ENCODE measurements at regions not wholly inside any gene's neighbourhood (a gene's known extent, or its start where the extent isn't known, plus 50 kb on each side); places are given as distances from the start of the nearest gene placed in this dataset.

- CTCF ChIA-PET (ENCODE audit: partially characterized antibody): no interaction called here
- Mint-ChIP-seq H3K4me3 (no peak overlapping the region), H3K27ac (no peak overlapping the region), H3K36me3 (no peaks in the 10 kb centered on the region), H3K4me1 (no peaks in the 10 kb centered on the region), H3K9me3 (peaks cover 4 to 12% (median 7%) of the 10 kb centered on the region in 8 donors), H3K27me3 (no peaks in the 10 kb centered on the region)
- intact Hi-C loops (cut with micrococcal nuclease): no loop called here
- Histone ChIP-seq H3K27ac (ENCODE audit: low read depth, low read length) (no peak overlapping the region), H3K4me3 (ENCODE audit: low read length in 2 of 2) (no peak overlapping the region), H3K4me1 (ENCODE audit: insufficient read depth, low read length) (no peaks in the 10 kb centered on the region), H3K9me3 (ENCODE audit: control insufficient read depth in 1 of 2, low read length in 2 of 2) (no peaks in the 10 kb centered on the region), H3K36me3 (ENCODE audit: insufficient read depth, low read length) (no peaks in the 10 kb centered on the region), H3K27me3 (ENCODE audit: insufficient read depth, low read length) (no peaks in the 10 kb centered on the region)
- DNase-seq: no peak
- POLR2A ChIA-PET (ENCODE audit: partially characterized antibody): no interaction called here
These were observed 494.0 kb downstream of the LIG4 start for GRCh38 chr13:107721125-107721869.

DNA sequence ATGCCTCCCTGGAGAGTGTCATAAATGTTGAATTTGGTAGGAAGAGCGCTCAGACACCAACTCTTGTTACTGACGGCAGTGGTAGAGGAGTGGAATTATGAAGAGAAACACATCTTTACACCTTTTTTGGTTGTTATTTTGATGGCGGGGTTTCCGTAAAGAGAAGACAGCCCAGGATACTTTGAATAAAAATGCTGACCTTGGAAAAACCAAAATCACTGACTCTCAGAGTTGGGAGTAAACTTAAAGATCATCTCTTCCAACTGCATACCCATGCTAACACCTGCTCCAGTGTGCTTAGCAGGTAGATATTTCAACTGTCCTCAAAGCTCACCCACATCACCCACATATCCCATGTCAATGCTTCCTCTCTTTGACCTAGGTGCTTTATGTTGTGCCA lies 498.6 kb downstream of the LIG4 start:
- intact Hi-C loops (cut with micrococcal nuclease): no loop called here
- no peak overlapping the region for H3K27ac ChIP-seq (ENCODE audit: low read depth, low read length)
- H3K27me3 ChIP-seq (ENCODE audit: insufficient read depth, low read length): no peaks in the 10 kb centered on the region
- no peaks in the 10 kb centered on the region for H3K9me3 ChIP-seq (ENCODE audit: control insufficient read depth in 1 of 2, low read length in 2 of 2)
- no peak overlapping the region for H3K4me3 ChIP-seq (ENCODE audit: low read length in 2 of 2)
- no peaks in the 10 kb centered on the region for H3K36me3 Mint-ChIP-seq
- no peaks in the 10 kb centered on the region for H3K4me1 Mint-ChIP-seq
- ChIA-PET CTCF (ENCODE audit: partially characterized antibody) (no interaction called here), POLR2A (ENCODE audit: partially characterized antibody) (no interaction called here)
- H3K9me3 Mint-ChIP-seq: peaks cover 4 to 12% (median 6%) of the 10 kb centered on the region in 8 donors
- H3K36me3 ChIP-seq (ENCODE audit: insufficient read depth, low read length): no peaks in the 10 kb centered on the region
- no peak for DNase-seq
- no peaks in the 10 kb centered on the region for H3K27me3 Mint-ChIP-seq
- no peak overlapping the region for H3K27ac Mint-ChIP-seq
- H3K4me1 ChIP-seq (ENCODE audit: insufficient read depth, low read length): no peaks in the 10 kb centered on the region
- no peak overlapping the region for H3K4me3 Mint-ChIP-seq

GRCh38 chr13:107716241-107716640 lies 499.1 kb downstream of the LIG4 start:
- ChIA-PET CTCF (ENCODE audit: partially characterized antibody) (no interaction called here), POLR2A (ENCODE audit: partially characterized antibody) (no interaction called here)
- Histone ChIP-seq H3K36me3 (ENCODE audit: insufficient read depth, low read length) (no peaks in the 10 kb centered on the region), H3K27me3 (ENCODE audit: insufficient read depth, low read length) (no peaks in the 10 kb centered on the region), H3K4me3 (ENCODE audit: low read length in 2 of 2) (no peak overlapping the region), H3K4me1 (ENCODE audit: insufficient read depth, low read length) (no peaks in the 10 kb centered on the region), H3K27ac (ENCODE audit: low read depth, low read length) (no peak overlapping the region), H3K9me3 (ENCODE audit: control insufficient read depth in 1 of 2, low read length in 2 of 2) (no peaks in the 10 kb centered on the region)
- Mint-ChIP-seq H3K27me3 (no peaks in the 10 kb centered on the region), H3K4me1 (no peaks in the 10 kb centered on the region), H3K9me3 (peaks cover 4 to 9% (median 6%) of the 10 kb centered on the region in 8 donors), H3K4me3 (no peak overlapping the region), H3K36me3 (no peaks in the 10 kb centered on the region), H3K27ac (no peak overlapping the region)
- intact Hi-C loops (cut with micrococcal nuclease): no loop called here
- DNase-seq: no peak

- Mint-ChIP-seq H3K4me1 (no peaks in the 10 kb centered on the region), H3K27ac (no peak overlapping the region), H3K36me3 (no peaks in the 10 kb centered on the region), H3K27me3 (no peaks in the 10 kb centered on the region), H3K9me3 (peaks cover 2 to 10% (median 7%) of the 10 kb centered on the region in 8 donors), H3K4me3 (no peak overlapping the region)
- POLR2A ChIA-PET (ENCODE audit: partially characterized antibody): no interaction called here
- Histone ChIP-seq H3K27me3 (ENCODE audit: insufficient read depth, low read length) (no peaks in the 10 kb centered on the region), H3K9me3 (ENCODE audit: control insufficient read depth in 1 of 2, low read length in 2 of 2) (no peaks in the 10 kb centered on the region), H3K36me3 (ENCODE audit: insufficient read depth, low read length) (no peaks in the 10 kb centered on the region), H3K4me3 (ENCODE audit: low read length in 2 of 2) (no peak overlapping the region), H3K4me1 (ENCODE audit: insufficient read depth, low read length) (no peaks in the 10 kb centered on the region), H3K27ac (ENCODE audit: low read depth, low read length) (no peak overlapping the region)
- DNase-seq: no peak
- CTCF ChIA-PET (ENCODE audit: partially characterized antibody): no interaction called here
- intact Hi-C loops (cut with micrococcal nuclease): no loop called here
These were observed 499.8 kb downstream of the LIG4 start for GRCh38 chr13:107715496-107715895.

GRCh38 chr13:107713314-107713713 lies 502.0 kb downstream of the LIG4 start:
- H3K36me3 Mint-ChIP-seq: no peaks in the 10 kb centered on the region
- H3K4me3 Mint-ChIP-seq: no peak overlapping the region
- no peaks in the 10 kb centered on the region for H3K36me3 ChIP-seq (ENCODE audit: insufficient read depth, low read length)
- peaks cover 0 to 9% (median 2%) of the 10 kb centered on the region in 8 donors for H3K9me3 Mint-ChIP-seq
- no peaks in the 10 kb centered on the region for H3K4me1 ChIP-seq (ENCODE audit: insufficient read depth, low read length)
- intact Hi-C loops (cut with micrococcal nuclease): no loop called here
- H3K27me3 ChIP-seq (ENCODE audit: insufficient read depth, low read length): no peaks in the 10 kb centered on the region
- no peaks in the 10 kb centered on the region for H3K9me3 ChIP-seq (ENCODE audit: control insufficient read depth in 1 of 2, low read length in 2 of 2)
- POLR2A ChIA-PET (ENCODE audit: partially characterized antibody): no interaction called here
- no peak for DNase-seq
- H3K4me3 ChIP-seq (ENCODE audit: low read length in 2 of 2): no peak overlapping the region
- no peaks in the 10 kb centered on the region for H3K27me3 Mint-ChIP-seq
- no peak overlapping the region for H3K27ac ChIP-seq (ENCODE audit: low read depth, low read length)
- no peak overlapping the region for H3K27ac Mint-ChIP-seq
- CTCF ChIA-PET (ENCODE audit: partially characterized antibody): no interaction called here
- H3K4me1 Mint-ChIP-seq: no peaks in the 10 kb centered on the region

DNA sequence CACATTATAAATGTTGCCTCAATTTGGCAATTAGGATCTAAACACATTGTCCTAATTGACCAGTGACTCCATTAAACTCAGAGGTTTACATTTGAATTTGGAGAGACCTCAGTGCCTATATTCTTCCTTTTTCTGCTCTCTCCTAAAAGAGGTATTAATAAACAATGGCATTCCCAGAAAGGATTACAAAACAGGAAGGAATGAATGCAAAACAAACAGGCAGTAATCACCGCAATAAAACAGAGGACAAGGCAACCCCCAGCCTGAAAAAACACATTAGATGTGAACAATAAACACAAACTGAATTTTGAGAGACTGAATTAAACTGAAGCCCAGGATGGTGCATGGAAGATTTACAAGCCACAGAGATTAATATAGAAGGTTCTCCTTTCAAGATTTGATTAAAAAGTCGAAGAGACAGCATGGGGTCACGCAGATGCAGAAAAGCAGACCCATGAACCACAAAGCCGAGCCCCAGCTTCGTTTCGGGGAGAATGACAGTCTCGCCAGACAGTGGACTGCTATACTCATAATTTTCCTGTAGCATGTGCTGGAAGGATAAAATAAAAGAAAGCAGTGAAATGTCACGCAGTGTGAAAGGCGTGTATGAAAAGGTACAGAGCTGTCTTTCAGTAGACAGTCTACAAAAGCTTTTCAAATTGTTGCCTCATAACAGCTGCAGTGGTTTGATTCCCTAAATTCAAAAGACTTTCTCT lies 503.0 kb downstream of the LIG4 start:
- POLR2A ChIA-PET (ENCODE audit: partially characterized antibody): no interaction called here

DNA sequence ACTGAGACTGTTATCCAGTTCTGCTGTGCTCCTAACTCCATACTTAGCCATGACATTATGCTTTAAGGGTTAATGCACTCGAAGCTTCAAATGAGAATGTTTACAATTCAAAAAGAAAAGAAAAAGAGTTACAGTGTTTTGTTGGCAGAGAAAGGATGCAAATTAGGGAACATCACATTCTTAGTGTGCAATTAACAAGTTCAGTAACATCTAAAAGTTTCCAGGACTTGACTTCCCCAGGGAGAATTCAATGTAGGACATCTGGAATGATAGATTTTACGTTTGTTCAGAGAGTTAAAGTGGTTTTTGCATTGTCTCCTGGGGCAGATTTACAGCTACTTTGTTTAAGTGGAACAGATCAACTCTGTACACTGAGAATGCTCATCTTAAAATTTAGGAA lies 525.2 kb downstream of the LIG4 start:
- CTCF ChIA-PET (ENCODE audit: partially characterized antibody): no interaction called here
- Mint-ChIP-seq H3K9me3 (peaks cover 0 to 10% (median 3%) of the 10 kb centered on the region in 8 donors), H3K27ac (no peak overlapping the region), H3K4me1 (no peaks in the 10 kb centered on the region), H3K4me3 (no peak overlapping the region), H3K27me3 (no peaks in the 10 kb centered on the region), H3K36me3 (no peaks in the 10 kb centered on the region)
- DNase-seq: no peak
- Histone ChIP-seq H3K27ac (ENCODE audit: low read depth, low read length) (no peak overlapping the region), H3K27me3 (ENCODE audit: insufficient read depth, low read length) (no peaks in the 10 kb centered on the region), H3K4me3 (ENCODE audit: low read length in 2 of 2) (no peak overlapping the region), H3K36me3 (ENCODE audit: insufficient read depth, low read length) (no peaks in the 10 kb centered on the region), H3K9me3 (ENCODE audit: control insufficient read depth in 1 of 2, low read length in 2 of 2) (no peaks in the 10 kb centered on the region), H3K4me1 (ENCODE audit: insufficient read depth, low read length) (no peaks in the 10 kb centered on the region)
- POLR2A ChIA-PET (ENCODE audit: partially characterized antibody): no interaction called here
- intact Hi-C loops (cut with micrococcal nuclease): no loop called here

More for the DNA sequence above, 503.0 kb downstream of the LIG4 start:
- no peaks in the 10 kb centered on the region for H3K9me3 ChIP-seq (ENCODE audit: control insufficient read depth in 1 of 2, low read length in 2 of 2)
- CTCF ChIA-PET (ENCODE audit: partially characterized antibody): no interaction called here
- no peaks in the 10 kb centered on the region for H3K36me3 ChIP-seq (ENCODE audit: insufficient read depth, low read length)
- H3K4me3 Mint-ChIP-seq: no peak overlapping the region
- H3K27me3 ChIP-seq (ENCODE audit: insufficient read depth, low read length): no peaks in the 10 kb centered on the region
- no peak overlapping the region for H3K27ac ChIP-seq (ENCODE audit: low read depth, low read length)
- H3K9me3 Mint-ChIP-seq: peaks cover 0 to 9% (median 4%) of the 10 kb centered on the region in 8 donors
- H3K36me3 Mint-ChIP-seq: no peaks in the 10 kb centered on the region
- H3K4me3 ChIP-seq (ENCODE audit: low read length in 2 of 2): no peak overlapping the region
- intact Hi-C loops (cut with micrococcal nuclease): no loop called here
- no peak overlapping the region for H3K27ac Mint-ChIP-seq
- DNase-seq: no peak
- no peaks in the 10 kb centered on the region for H3K4me1 Mint-ChIP-seq
- no peaks in the 10 kb centered on the region for H3K4me1 ChIP-seq (ENCODE audit: insufficient read depth, low read length)
- no peaks in the 10 kb centered on the region for H3K27me3 Mint-ChIP-seq

Measured in CD4-positive, alpha-beta memory T cell (primary cell).